Urinary bladder (tissue), 3 donors: ENCODE measurements at regions not wholly inside any gene's neighbourhood (a gene's known extent, or its start where the extent isn't known, plus 50 kb on each side); places are given as distances from the start of the nearest gene placed in this dataset.
"Not testable (repeated sequence)": the region's sequence is repeated elsewhere in the genome, so short reads cannot be mapped to it uniquely, and the experiment has no call there.

ENCODE experiments used
- DNase-seq: peaks from one replicate; pipeline ENCODE4 v3.0.0-alpha.2; 2015; ENCODE audit errors: extremely low spot score
- H3K27ac ChIP-seq: one replicate; pipeline ENCODE4 v1.5.1; 2013; ENCODE audit warnings: low read depth, mild to moderate bottlenecking, moderate library complexity
- H3K36me3 ChIP-seq: one replicate; pipeline ENCODE4 v1.6.1; 2013; ENCODE audit warnings: mild to moderate bottlenecking, moderate library complexity; ENCODE audit not compliant: insufficient read depth
- H3K4me1 ChIP-seq: one replicate; pipeline ENCODE4 v1.6.1; 2013; ENCODE audit warnings: mild to moderate bottlenecking, moderate library complexity; ENCODE audit not compliant: insufficient read depth
- H3K4me3 ChIP-seq: one replicate; pipeline ENCODE4 v1.5.1; 2013; ENCODE audit warnings: low read depth, low read length
- WGBS: extraction: QIAGEN DNeasy Blood & Tissue Kit; methylation state at CpG from one replicate; pipeline ENCODE4 v1.1.7; 2013; 5-methylcytosine and 5-hydroxymethylcytosine counted together
- donor health status: healthy with polysubstance abuse.
- donor health status: healthy.

DNA sequence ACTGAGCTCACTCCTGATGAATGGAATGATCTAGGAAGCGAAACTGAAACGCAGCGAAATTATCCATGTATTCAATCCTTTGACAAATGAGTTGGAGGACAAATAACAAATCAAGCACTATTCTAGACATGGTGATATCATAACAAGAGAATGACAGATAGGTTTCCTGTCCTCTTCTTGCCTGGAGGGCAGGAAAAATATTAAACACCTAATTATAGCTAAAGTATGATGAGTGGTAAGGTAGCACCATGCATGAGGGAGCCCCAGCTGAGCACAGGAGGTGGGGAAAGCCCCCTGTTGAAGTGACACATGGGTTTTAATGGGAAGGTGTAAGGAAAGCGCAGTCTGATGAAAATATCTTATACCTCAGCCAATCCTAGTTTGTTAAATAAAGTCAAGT lies 225.2 kb downstream of the NPR3 start:
- no peak for DNase-seq
- H3K4me3 ChIP-seq, result no peak overlapping the region
- H3K36me3 ChIP-seq, result no peaks in the 10 kb centered on the region
- 77% methylated on average over 4 of the region's 4 CpGs for WGBS
- H3K27ac ChIP-seq, result no peak overlapping the region
- no peaks in the 10 kb centered on the region for H3K4me1 ChIP-seq

DNA sequence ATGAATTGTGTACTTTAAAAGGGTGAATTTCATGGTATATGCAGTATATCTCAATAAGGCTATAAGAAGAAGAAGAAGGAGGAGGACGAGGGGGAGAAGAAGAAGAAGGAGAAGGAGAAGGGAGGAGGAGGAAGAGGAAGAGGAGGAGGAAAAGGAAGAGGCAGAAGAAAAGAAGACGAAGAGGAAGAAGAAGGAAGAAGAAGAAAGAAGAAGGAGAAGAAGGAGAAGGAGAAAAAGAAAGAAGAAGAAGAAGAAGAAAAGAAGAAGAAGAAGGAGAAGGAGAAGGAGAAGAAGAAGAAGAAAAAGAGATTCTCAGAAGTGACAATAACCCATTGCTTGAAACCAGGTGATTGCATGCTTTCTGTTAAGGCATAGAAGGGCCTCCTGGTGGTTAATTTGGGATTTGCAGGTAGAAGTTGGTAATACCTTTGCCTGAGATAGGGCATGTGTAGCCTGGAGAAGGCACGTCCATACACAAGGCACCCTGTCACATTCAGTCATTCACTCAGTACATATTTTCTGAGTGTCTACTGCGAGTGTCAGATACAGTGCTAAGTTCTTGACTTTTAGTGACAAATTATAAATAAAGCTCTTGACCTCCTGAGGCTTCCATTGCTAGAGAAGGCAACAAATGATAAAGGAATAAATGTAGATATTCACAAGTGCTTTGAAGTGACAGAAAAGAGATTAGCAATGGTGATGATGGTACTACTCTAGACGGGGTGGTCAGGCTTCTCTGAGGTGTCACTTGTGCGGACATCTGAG lies 231.3 kb downstream of the NPR3 start:
- no peaks in the 10 kb centered on the region for H3K4me1 ChIP-seq
- no peak overlapping the region for H3K4me3 ChIP-seq
- 74% methylated on average over 6 of the region's 6 CpGs for WGBS
- no peak for DNase-seq
- H3K27ac ChIP-seq, result no peak overlapping the region
- no peaks in the 10 kb centered on the region for H3K36me3 ChIP-seq

DNA sequence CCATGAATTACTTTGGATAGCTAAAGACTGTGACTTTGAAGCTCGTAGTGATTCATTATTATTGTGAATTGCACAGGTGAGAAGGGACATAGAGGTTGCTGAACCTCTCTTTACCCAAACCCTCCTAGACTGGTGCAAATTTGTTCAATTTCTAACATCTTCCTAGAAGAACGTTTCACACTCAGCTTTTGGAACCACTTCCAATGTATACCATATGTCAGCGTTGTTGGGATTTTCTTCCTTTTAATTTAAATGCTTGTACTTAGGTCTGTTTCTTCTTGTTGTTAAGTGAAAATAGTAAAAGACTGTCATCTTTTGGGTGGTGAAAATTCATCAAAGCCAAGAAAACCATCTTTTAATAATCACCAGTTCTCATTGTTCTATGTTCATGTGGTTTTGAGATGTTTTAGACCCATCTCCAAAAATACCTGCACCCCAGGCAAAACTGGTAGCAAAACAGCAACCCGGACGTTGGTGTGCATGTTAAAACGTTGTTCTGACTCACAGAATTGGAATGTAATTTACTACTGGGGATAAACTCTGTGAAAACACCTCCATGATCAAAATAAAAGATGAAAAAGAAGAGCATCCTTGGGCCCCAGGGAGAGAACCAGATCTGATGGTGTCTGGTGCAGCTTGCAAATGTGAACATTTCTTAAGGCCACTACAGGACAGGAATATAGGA lies 238.3 kb downstream of the NPR3 start:
- no peak for DNase-seq
- H3K36me3 ChIP-seq, result no peaks in the 10 kb centered on the region
- no peak overlapping the region for H3K27ac ChIP-seq
- H3K4me3 ChIP-seq, result no peak overlapping the region
- WGBS, result 70% methylated on average over 6 of the region's 6 CpGs
- no peaks in the 10 kb centered on the region for H3K4me1 ChIP-seq

DNA sequence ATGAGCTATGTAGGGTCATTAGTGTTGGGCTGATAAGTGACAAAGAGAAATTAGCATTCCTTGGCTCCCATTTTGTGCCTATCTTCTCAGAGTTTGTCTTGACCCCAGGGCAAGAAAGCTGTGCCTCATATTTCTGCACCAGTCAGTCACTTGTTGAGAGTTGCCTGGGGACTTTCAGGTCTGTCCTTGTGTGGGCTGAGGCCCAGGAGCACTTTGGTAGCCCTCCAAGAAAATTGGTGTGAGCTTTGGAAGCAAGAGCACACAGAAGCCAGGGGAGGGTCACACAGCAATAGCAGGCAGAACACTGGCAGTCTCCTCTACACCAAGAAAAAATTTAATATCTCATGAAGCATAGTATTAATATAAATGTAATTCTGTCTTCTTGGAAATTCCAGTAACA lies 239.9 kb downstream of the NPR3 start:
- Histone ChIP-seq H3K4me3 (no peak overlapping the region), H3K36me3 (no peaks in the 10 kb centered on the region), H3K4me1 (no peaks in the 10 kb centered on the region), H3K27ac (no peak overlapping the region)
- DNase-seq, result no peak

DNA sequence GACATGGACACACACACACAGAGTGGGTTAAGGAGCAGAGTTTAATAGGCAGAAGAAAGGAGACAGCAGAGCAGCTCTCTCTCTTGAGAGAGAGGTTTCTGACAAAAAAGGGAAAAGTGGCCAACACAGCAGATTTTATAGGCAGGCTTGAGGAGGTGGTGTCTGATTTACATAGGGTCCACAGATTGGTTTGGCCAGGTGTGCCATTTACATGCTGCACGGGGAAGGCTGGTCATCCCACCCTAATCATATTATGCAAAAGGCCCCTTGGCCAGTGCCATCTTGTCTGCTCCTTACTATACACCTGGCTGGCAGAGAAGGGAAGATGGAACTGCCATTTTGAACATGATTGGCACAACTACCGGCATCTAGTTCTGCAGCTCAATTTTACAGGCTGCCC lies 240.8 kb downstream of the NPR3 start:
- no peak for DNase-seq
- no peak overlapping the region for H3K4me3 ChIP-seq
- H3K4me1 ChIP-seq, result no peaks in the 10 kb centered on the region
- WGBS, result 76% methylated on average over 2 of the region's 2 CpGs
- H3K27ac ChIP-seq, result no peak overlapping the region
- H3K36me3 ChIP-seq, result no peaks in the 10 kb centered on the region

DNA sequence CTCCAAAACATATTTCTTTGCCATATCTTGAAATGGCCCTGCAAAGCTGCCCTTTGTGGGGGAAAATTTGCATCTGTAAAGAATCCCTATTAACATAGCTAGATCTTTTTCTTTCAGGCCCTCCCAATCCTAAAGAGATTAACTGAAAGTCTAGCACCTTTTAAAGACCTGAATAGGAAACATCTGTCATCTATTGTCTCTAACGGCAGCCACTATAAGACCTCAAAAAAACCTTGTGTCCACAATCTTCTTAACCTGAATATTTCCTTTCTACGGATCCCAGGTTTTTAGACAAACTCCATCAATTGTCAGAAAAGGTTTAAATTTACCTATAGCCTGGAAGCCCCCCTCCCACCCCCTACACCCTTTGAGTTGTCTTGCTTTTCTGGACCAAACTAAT lies 241.3 kb downstream of the NPR3 start:
- 56% methylated on average over 2 of the region's 2 CpGs for WGBS
- DNase-seq, H3K36me3 ChIP-seq, H3K27ac ChIP-seq, H3K4me1 ChIP-seq, H3K4me3 ChIP-seq: not testable (repeated sequence)

DNA sequence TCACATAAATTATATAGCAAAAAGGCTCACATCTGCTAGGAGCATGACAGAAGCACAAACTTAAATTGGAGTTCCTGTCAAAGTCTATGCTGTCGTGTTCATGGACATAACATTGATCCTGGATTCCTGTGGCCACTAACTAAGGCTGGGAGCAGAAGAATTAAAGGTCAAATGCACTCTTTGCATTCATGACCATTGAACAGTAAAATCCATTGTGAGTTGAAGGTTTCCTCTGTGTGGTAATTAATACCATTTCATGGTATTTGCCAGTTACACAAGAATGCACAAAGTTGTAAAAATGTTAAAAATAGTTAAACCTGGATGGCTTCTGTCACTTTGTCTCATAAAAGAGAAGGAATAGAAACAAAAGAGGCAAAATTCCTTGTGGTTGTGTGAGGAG lies 242.6 kb downstream of the NPR3 start:
- H3K4me3 ChIP-seq, result no peak overlapping the region
- H3K27ac ChIP-seq, result no peak overlapping the region
- no peaks in the 10 kb centered on the region for H3K36me3 ChIP-seq
- no peak for DNase-seq
- H3K4me1 ChIP-seq, result no peaks in the 10 kb centered on the region
- 53% methylated on average over 1 of the region's 1 CpG for WGBS

DNA sequence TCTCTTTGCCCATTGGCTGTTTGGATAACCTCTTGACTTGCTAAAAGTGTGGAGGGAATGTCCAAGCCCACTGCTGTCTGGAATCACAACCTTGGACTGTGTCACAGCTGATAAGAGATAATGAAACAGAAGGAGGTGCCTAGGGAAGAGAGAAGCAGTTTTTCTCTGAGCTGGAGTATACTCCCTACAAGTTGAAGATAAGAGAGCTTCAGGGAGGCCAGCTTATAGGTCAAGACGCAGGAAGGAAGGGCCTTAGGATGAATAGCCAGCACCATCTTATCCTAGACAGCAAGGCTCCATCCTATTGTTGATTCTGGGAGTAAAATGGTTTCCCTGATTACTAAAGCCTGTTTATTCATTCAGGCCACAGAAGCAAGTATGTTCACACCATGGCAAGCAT lies 244.7 kb downstream of the NPR3 start:
- Histone ChIP-seq H3K27ac (no peak overlapping the region), H3K4me3 (no peak overlapping the region), H3K36me3 (no peaks in the 10 kb centered on the region), H3K4me1 (no peaks in the 10 kb centered on the region)
- DNase-seq, result no peak
- 43% methylated on average over 1 of the region's 1 CpG for WGBS

DNA sequence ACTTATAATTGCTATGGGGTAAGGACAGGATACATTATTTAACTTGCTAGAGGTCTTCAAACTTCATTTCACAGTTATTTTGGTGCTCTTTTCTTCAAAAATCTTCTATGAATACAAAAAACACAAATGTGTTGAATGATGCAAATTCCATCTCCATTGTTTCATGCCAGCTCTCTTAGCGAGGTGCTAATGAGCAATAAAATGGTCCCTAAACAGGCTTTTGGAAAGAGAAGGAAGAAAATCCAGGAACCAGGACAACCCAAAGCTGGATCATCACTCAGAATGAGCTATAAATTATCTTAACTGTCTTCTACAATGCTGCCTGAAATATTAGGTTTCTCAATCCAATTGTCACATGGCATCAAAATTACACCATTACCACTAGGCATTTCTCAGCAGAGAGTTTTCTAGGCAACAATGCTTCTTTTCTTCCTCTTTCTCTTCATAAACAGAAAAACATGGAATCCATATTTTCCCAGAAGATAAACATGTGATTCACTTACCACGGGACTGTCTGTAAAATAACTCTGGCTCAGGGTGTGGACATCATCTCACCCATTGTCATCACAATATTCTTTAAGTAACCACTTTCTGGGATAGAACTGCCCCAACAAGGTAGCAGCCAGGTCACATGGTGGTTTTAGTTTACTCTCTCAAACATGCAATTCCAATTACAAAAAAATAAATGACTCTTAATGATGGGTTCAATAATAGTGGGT lies 249.4 kb downstream of the NPR3 start:
- H3K36me3 ChIP-seq, result no peaks in the 10 kb centered on the region
- H3K4me1 ChIP-seq, result no peaks in the 10 kb centered on the region
- H3K4me3 ChIP-seq, result no peak overlapping the region
- DNase-seq, result no peak
- H3K27ac ChIP-seq, result no peak overlapping the region
- WGBS, result 71% methylated on average over 2 of the region's 2 CpGs

DNA sequence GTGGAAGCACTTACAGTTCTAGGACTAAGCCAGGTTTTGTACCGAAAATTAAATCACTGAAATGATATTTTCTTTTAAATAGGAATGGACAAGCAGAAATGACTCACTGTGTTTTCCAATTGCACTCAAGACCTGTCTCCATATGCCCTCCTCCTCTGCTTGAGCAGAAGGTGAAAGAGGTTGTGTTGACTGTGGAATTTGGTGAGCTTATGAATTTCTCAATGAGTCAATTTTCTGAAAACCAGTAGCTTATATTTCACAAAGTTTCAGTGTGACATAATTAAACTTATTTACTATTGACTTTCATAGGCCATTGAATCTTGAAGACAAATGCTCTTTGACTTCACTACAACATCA lies 249.9 kb downstream of the NPR3 start:
- DNase-seq, result no peak
- Histone ChIP-seq H3K4me3 (no peak overlapping the region), H3K27ac (no peak overlapping the region), H3K36me3 (no peaks in the 10 kb centered on the region), H3K4me1 (no peaks in the 10 kb centered on the region)
- WGBS, result 82% methylated on average over 1 of the region's 1 CpG

DNA sequence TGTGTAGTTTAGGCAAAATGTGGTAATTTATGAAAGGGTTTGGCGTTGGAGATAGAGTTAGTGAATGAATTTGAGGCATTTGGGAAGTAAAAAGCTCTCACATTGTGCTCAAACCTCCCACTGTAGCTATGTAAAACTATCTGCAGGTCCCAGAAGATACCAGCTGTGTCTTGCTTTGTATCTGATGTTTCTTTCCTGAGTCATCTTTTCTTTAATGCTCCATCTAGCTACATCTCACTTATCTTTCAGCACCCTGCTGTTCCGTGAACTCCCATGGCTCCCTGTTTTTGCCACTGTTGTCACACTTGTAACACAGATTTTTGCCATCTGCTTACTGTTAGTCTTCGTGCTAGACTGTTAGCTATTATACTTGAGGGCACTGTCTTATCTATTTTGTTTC lies 253.1 kb downstream of the NPR3 start:
- Histone ChIP-seq H3K4me1 (no peaks in the 10 kb centered on the region), H3K4me3 (no peak overlapping the region), H3K27ac (no peak overlapping the region), H3K36me3 (no peaks in the 10 kb centered on the region)
- 40% methylated on average over 3 of the region's 3 CpGs for WGBS
- no peak for DNase-seq

DNA sequence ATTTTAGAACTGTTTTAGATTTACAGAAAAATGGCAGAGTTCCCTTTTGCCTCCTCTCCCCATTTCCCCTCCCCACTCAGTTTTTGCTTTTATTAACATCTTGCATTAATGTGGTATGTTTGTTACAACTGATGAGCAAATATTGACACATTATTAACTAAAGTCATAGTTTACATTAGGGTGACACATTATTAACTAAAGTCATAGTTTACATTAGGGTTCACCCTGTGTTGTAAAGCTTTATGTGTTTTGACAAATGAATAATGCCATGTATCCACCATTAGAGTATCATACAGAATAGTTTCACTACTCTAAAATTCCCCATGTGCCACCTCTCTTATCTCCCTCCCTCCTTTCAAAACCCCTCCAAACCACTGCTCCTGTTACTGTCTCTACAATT lies 262.5 kb downstream of the NPR3 start:
- H3K27ac ChIP-seq, result no peak overlapping the region
- no peak overlapping the region for H3K4me3 ChIP-seq
- H3K36me3 ChIP-seq, result no peaks in the 10 kb centered on the region

DNA sequence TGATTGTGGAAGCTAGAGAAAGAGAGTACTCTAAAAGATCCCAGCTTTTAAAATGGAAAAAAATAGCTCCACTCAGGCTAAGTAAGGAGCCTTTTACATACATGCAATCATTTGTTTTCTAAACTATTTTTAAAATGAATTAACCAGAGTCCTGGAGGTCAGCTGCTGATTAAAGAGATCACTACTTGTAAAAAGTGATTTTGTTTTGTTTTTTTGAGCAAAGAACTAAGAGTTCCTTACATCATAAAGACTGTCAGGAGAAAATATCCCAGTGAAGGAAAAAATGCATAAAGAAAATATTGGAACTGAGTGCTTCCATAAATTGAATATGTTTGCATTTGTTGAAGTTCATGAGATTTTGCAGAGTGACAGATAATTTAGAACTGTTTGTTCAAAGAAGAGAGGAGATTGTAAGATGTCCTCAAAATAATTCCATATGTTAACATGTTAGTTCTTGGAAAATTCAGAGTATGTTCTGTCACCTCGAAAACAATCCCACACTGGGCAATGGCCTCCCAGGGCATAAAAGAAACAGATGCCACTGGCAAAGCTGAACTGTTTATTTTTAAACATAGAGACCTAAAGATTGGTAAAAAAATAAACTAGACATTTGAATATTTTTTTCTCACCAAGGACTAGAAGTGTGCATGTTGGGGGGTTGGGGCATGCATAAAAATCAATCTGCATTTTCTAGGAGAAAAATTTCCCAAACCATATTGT lies 264.7 kb downstream of the NPR3 start:
- DNase-seq, result no peak
- Histone ChIP-seq H3K4me3 (no peak overlapping the region), H3K36me3 (no peaks in the 10 kb centered on the region), H3K27ac (no peak overlapping the region), H3K4me1 (no peaks in the 10 kb centered on the region)
- 47% methylated on average over 1 of the region's 1 CpG for WGBS

More for the DNA sequence above, 262.5 kb downstream of the NPR3 start:
- DNase-seq, result no peak
- H3K4me1 ChIP-seq, result no peaks in the 10 kb centered on the region

DNA sequence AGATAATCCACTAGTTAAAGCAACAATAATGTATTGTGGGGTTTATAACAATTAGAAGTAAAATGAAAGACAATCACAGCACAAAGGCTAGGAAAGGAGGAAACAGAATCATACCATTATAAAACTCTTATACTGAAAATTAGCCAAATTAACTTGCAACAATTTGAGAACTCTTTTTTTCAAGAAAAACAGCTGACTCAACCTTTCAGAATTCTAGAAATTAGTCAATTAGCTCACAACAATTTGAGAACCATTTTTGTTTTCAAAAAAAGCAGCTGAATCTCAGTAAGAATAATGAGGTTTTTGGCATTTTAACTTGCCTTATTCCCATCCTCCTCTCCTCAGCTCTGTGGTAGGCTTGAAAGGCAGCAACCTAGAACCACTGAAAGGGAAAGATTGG lies 269.9 kb downstream of the NPR3 start:
- Histone ChIP-seq H3K27ac (no peak overlapping the region), H3K36me3 (no peaks in the 10 kb centered on the region), H3K4me1 (no peaks in the 10 kb centered on the region), H3K4me3 (no peak overlapping the region)
- no peak for DNase-seq
